ENCODE measurements at regions not wholly inside any gene's neighbourhood (a gene's known extent, or its start where the extent isn't known, plus 50 kb on each side); places are given as distances from the start of the nearest gene placed in this dataset.

GRCh38 chr2:208608122-208608835 is 201.7 kb downstream of the PTH2R start:
- TF ChIP-seq EZH2 (IDR thresholded peaks at IDR 0.05; ENCODE audit: low read depth): no peak
- TF ChIP-seq CTCF (conservative IDR thresholded peaks at IDR 0.05): no peak
